K562 (cell line): ENCODE measurements at regions not wholly inside any gene's neighbourhood (a gene's known extent, or its start where the extent isn't known, plus 50 kb on each side); places are given as distances from the start of the nearest gene placed in this dataset.

ENCODE experiments used
- ATAC-seq: fragments of 200-7000 bp; cut with Tn5 transposase; 3 replicates; pipeline ENCODE4 v1.9.1; 2020; ENCODE audit warnings: moderate library complexity
- BruUV-seq: library from RNA; stranded (reverse); fragments of 400-500 nt; replicated peaks from 2 replicates; lab custom pipeline; 2021; lab: Mats Ljungman, UMichigan
- CTCF ChIA-PET: fragments of 300-600 bp; formaldehyde crosslinking; extraction: SDS; loops from one replicate; lab custom pipeline; 2021; ENCODE audit warnings: low intra/inter-chr PET ratio; lab: Yijun Ruan, JAX
- POLR2A ChIA-PET: fragments of 300-600, 350-650 bp; sonication (Branson Sonifier 250); formaldehyde crosslinking; extraction: SDS; loops from one replicate; lab custom pipeline; 2021; ENCODE audit warnings: antibody characterized with exemption, inconsistent platforms; lab: Yijun Ruan, JAX
- DNase-seq, 4 experiments: peaks; one replicate each; pipeline versions ENCODE4 v3.0.0 to v3.0.0-alpha.2; 2011 to 2018; ENCODE audit warnings: low spot score in 3 of 4, mixed read lengths in 3 of 4; ENCODE audit errors: extremely low read depth in 1 of 4
- FAIRE-seq: peaks from 2 replicates; lab custom pipeline; 2011; peaks lifted over from hg19 to GRCh38; lab: Jason Lieb, UNC
- H2AFZ ChIP-seq: 2 replicates; pipeline ENCODE4 v1.6.0; 2011; ENCODE audit warnings: low read depth, low read length, control low read depth, inconsistent platforms
- H3K27ac ChIP-seq: fragments of 200-600 bp; 3 replicates; pipeline ENCODE4 v1.8.0; 2011; ENCODE audit warnings: low read depth, mild to moderate bottlenecking, control low read depth, inconsistent platforms, low read length, moderate library complexity, mixed read lengths; ENCODE audit errors: extremely low read depth
- H3K27me3 ChIP-seq, 2 experiments: fragments of 300-600 bp in 1 of 2; 2 replicates in 1 of 2; 3 replicates in 1 of 2; pipeline versions ENCODE4 v1.6.0 to v1.8.0; 2011; ENCODE audit warnings: inconsistent platforms in 2 of 2, low read length in 2 of 2, mild to moderate bottlenecking in 1 of 2, mixed read lengths in 1 of 2, moderate library complexity in 1 of 2; ENCODE audit not compliant: control insufficient read depth in 2 of 2, insufficient read depth in 2 of 2
- H3K36me3 ChIP-seq: fragments of 300-600 bp; 3 replicates; pipeline ENCODE4 v1.8.0; 2011; ENCODE audit warnings: mild to moderate bottlenecking, low read length, inconsistent platforms; ENCODE audit not compliant: control insufficient read depth, insufficient read depth
- H3K4me1 ChIP-seq, 2 experiments: fragments of 200-600 bp in 1 of 2; replicated peaks in 1 of 2; 2 replicates in 1 of 2; 3 replicates in 1 of 2; pipeline versions ENCODE4 v1.5.1 to v1.8.0; 2011; ENCODE audit warnings: inconsistent platforms in 2 of 2, low read length in 2 of 2, mild to moderate bottlenecking in 1 of 2, mixed read lengths in 1 of 2, moderate library complexity in 1 of 2; ENCODE audit not compliant: control insufficient read depth in 2 of 2, insufficient read depth in 2 of 2
- H3K4me2 ChIP-seq: 2 replicates; pipeline ENCODE4 v1.6.1; 2011; ENCODE audit warnings: low read length, control low read depth, inconsistent platforms, mixed read lengths; ENCODE audit not compliant: insufficient read depth
- H3K4me3 ChIP-seq: fragments of 200-600 bp; sonication (generic), shearing (Covaris generic); 2 replicates; pipeline ENCODE4 v1.5.1; 2016; ENCODE audit warnings: control low read depth, inconsistent platforms
- H3K79me2 ChIP-seq: fragments of 200-600 bp; 3 replicates; pipeline ENCODE4 v1.8.0; 2011; ENCODE audit warnings: low read length, inconsistent platforms; ENCODE audit not compliant: control insufficient read depth, insufficient read depth
- H3K9ac ChIP-seq, 2 experiments: 2 replicates each; pipeline versions ENCODE4 v1.6.0 to v1.6.1; 2011; ENCODE audit warnings: low read depth in 2 of 2, low read length in 2 of 2, control low read depth in 1 of 2, inconsistent platforms in 1 of 2, mild to moderate bottlenecking in 1 of 2, mixed read lengths in 1 of 2; ENCODE audit not compliant: insufficient read depth in 1 of 2
- H3K9me1 ChIP-seq: one replicate; pipeline ENCODE4 v1.6.0; 2011; ENCODE audit warnings: inconsistent platforms, mild to moderate bottlenecking, low read length, moderate library complexity; ENCODE audit not compliant: control insufficient read depth, insufficient read depth
- H3K9me3 ChIP-seq: replicated peaks from 2 replicates; pipeline ENCODE4 v1.5.1; 2011; ENCODE audit warnings: low read depth, low read length, inconsistent platforms; ENCODE audit not compliant: control insufficient read depth, insufficient read depth
- H4K20me1 ChIP-seq: replicated peaks from 2 replicates; pipeline ENCODE4 v1.6.1; 2011; ENCODE audit warnings: low read length, inconsistent platforms, mixed read lengths; ENCODE audit not compliant: control insufficient read depth, insufficient read depth
- ESRRB ChIP-seq: fragments of 250-450 bp; sonication (Bioruptor Pico); IDR thresholded peaks from 2 replicates; pipeline ENCODE4 v1.5.0; 2020; ENCODE audit warnings: mild to moderate bottlenecking, moderate library complexity, borderline replicate concordance
- FOXA3 ChIP-seq, 2 experiments: fragments of 450-650 bp in 1 of 2; sonication (generic) in 1 of 2; formaldehyde crosslinking; IDR thresholded peaks in 1 of 2; conservative IDR thresholded peaks in 1 of 2; 2 replicates each; pipeline versions ENCODE4 v1.4.0 to v1.8.0; 2020 to 2022; ENCODE audit warnings: mild to moderate bottlenecking in 2 of 2, missing genetic modification reagents in 1 of 2
- GTF2F1 ChIP-seq: IDR thresholded peaks from 2 replicates; pipeline ENCODE4 v1.6.1; 2011; ENCODE audit warnings: low read depth, low read length, improper control_type of control experiment
- HEY1 ChIP-seq: fragments of 250-450 bp; sonication (Bioruptor Pico); IDR thresholded peaks from 2 replicates; pipeline ENCODE4 v1.5.0; 2020; ENCODE audit warnings: mild to moderate bottlenecking, moderate library complexity, borderline replicate concordance
- JUND ChIP-seq, 2 experiments: IDR thresholded peaks; 2 replicates in 1 of 2; 3 replicates in 1 of 2; pipeline ENCODE4 v1.6.1; 2011; ENCODE audit warnings: borderline replicate concordance in 2 of 2, low read depth in 2 of 2, low read length in 2 of 2, improper control_type of control experiment in 1 of 2, missing biosample characterization in 1 of 2, missing genetic modification characterization in 1 of 2, missing genetic modification reagents in 1 of 2
- NFE2 ChIP-seq: IDR thresholded peaks from 2 replicates; pipeline ENCODE4 v1.6.1; 2014; ENCODE audit warnings: antibody characterized with exemption, low read depth
- PTRF ChIP-seq: fragments of 450-650 bp; IDR thresholded peaks from 2 replicates; pipeline ENCODE4 v1.6.1; 2016; ENCODE audit warnings: mild to moderate bottlenecking, missing genetic modification characterization, missing compliant biosample characterization
- PURB ChIP-seq: sonication (generic); formaldehyde crosslinking; IDR thresholded peaks from 2 replicates; pipeline ENCODE4 v1.9.0; 2021; ENCODE audit warnings: low read depth, mild to moderate bottlenecking, missing genetic modification reagents
- SIX5 ChIP-seq, 2 experiments: IDR thresholded peaks; 2 replicates each; pipeline ENCODE4 v1.6.1; 2011; ENCODE audit warnings: low read length in 2 of 2, borderline replicate concordance in 1 of 2, low read depth in 1 of 2, mild to moderate bottlenecking in 1 of 2, moderate library complexity in 1 of 2; ENCODE audit not compliant: insufficient read depth in 1 of 2
- SPI1 ChIP-seq: IDR thresholded peaks from 2 replicates; pipeline ENCODE4 v1.6.1; 2011; ENCODE audit warnings: low read depth, low read length, control low read depth, borderline replicate concordance
- ZNF133 ChIP-seq: fragments of 250-450 bp; sonication (Bioruptor Pico); IDR thresholded peaks from 2 replicates; pipeline ENCODE4 v1.4.0; 2020; ENCODE audit warnings: mild to moderate bottlenecking
- ZNF175 ChIP-seq: fragments of 200-800 bp; sonication (Bioruptor generic); IDR thresholded peaks from 2 replicates; pipeline ENCODE4 v1.6.1; 2016; ENCODE audit warnings: low read depth, mild to moderate bottlenecking, missing genetic modification characterization, missing compliant biosample characterization
- ZNF668 ChIP-seq: fragments of 250-450 bp; sonication (Bioruptor Pico); IDR thresholded peaks from 2 replicates; pipeline ENCODE4 v1.8.0; 2022; ENCODE audit warnings: mild to moderate bottlenecking, inconsistent platforms
- ZNF695 ChIP-seq: fragments of 450-650 bp; formaldehyde crosslinking; IDR thresholded peaks from 2 replicates; pipeline ENCODE4 v1.4.0; 2020; ENCODE audit warnings: mild to moderate bottlenecking, moderate library complexity
- WGBS: fragments of 100-300 bp; shearing (Covaris generic); methylation state at CpG from one replicate; pipeline ENCODE4 v1.1.6; 2016; ENCODE audit warnings: low coverage, mixed read lengths; ENCODE audit not compliant: insufficient coverage; ENCODE audit errors: missing lambda C conversion rate; 5-methylcytosine and 5-hydroxymethylcytosine counted together
- in situ Hi-C: fragments of 300-500 bp; cut with MboI; formaldehyde crosslinking; loops from 4 replicates; pipeline ENCODE4 v1.15.0; 2018; ENCODE audit warnings: inconsistent platforms, mixed read lengths
- intact Hi-C: fragments of 100-400 bp; cut with micrococcal nuclease; formaldehyde crosslinking; loops from 2 replicates; pipeline ENCODE4 v1.14.2; 2022
- TF ChIP-seq, protein P1 (sequence below): fragments of 150-350 bp; IDR thresholded peaks from 2 replicates; pipeline ENCODE4 v1.6.1; 2014; ENCODE audit warnings: low read depth, mild to moderate bottlenecking, low read length, borderline replicate concordance
- TF ChIP-seq, protein P2 (sequence below): fragments of 450-650 bp; formaldehyde crosslinking; IDR thresholded peaks from 2 replicates; pipeline ENCODE4 v1.4.0; 2020; ENCODE audit warnings: mild to moderate bottlenecking, moderate library complexity

DNA sequence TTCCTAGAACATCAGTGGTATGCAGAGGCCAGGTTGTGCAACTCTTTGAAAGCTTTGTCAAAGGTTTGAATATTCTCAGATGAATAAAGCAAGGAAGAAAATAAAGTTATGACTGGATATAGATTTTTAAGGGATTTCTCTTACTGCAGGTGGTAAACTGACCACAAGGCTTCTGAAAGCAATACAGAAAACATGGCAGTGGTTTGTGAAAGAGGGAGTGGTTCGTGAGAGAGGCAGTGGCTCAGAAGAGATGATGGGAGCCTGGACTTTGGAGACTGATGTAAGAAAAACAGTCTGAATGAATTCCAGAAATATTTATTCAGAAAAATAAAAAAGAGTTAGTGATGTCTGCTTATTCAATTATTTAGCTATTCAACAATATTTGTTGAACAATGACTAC, 380.4 kb upstream of the CTNND2 start (continued):
- TF ChIP-seq, protein P1, sequence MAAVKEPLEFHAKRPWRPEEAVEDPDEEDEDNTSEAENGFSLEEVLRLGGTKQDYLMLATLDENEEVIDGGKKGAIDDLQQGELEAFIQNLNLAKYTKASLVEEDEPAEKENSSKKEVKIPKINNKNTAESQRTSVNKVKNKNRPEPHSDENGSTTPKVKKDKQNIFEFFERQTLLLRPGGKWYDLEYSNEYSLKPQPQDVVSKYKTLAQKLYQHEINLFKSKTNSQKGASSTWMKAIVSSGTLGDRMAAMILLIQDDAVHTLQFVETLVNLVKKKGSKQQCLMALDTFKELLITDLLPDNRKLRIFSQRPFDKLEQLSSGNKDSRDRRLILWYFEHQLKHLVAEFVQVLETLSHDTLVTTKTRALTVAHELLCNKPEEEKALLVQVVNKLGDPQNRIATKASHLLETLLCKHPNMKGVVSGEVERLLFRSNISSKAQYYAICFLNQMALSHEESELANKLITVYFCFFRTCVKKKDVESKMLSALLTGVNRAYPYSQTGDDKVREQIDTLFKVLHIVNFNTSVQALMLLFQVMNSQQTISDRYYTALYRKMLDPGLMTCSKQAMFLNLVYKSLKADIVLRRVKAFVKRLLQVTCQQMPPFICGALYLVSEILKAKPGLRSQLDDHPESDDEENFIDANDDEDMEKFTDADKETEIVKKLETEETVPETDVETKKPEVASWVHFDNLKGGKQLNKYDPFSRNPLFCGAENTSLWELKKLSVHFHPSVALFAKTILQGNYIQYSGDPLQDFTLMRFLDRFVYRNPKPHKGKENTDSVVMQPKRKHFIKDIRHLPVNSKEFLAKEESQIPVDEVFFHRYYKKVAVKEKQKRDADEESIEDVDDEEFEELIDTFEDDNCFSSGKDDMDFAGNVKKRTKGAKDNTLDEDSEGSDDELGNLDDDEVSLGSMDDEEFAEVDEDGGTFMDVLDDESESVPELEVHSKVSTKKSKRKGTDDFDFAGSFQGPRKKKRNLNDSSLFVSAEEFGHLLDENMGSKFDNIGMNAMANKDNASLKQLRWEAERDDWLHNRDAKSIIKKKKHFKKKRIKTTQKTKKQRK = no peak
- TF ChIP-seq PTRF (tag) (no peak), JUND (IDR thresholded peaks at IDR 0.05; ENCODE audit: borderline replicate concordance, low read depth, low read length) (no peak), JUND (tag; IDR thresholded peaks at IDR 0.05; ENCODE audit: borderline replicate concordance, low read depth, low read length) (no peak), SIX5 (IDR thresholded peaks at IDR 0.05; ENCODE audit: borderline replicate concordance in 1 of 2, insufficient read depth in 1 of 2, low read depth in 1 of 2, low read length in 2 of 2) (no peak)
- TF ChIP-seq, all 486 proteins: peak for 0

DNA sequence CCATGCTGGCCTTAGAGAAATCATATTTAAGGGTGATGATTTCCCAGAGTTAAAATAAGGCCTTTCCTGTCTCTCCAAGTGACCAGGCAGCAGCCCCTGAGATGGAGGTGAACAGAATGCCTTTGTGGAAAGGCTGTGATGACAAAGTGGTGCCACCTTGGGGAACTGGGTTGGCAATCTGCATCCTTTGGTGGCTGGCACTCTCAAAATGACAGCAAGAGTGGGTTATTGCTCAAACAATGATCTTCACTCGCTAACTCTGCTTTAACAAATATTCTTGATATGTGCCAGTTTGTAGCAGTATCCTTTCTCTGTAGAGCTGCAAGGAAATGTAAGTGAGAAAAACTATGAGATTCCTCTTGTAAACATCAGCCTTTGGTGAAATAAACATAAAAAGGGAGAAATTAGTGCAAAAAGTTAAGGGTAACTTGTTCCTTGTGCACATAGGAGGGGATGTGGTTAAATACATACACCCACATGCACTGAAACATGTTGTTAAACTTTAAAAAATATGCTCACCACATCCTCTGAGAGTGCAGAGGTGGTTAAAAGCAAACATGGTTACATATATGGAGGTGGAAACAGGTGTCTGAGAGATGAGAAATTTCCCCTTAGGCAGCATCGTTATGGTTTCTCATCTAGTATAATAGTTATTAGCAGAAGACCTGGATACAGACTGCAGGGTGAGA, 373.4 kb upstream of the CTNND2 start:
- FAIRE-seq (no peak), DNase-seq (no peak), ATAC-seq (no peak)
- intact Hi-C loops (no loop called here), in situ Hi-C loops (no loop called here)
- ChIA-PET CTCF (no interaction called here), POLR2A (no interaction called here)
- Histone ChIP-seq H3K79me2 (no peaks in the 10 kb centered on the region), H3K4me2 (no peak overlapping the region), H3K9me3 (no peaks in the 10 kb centered on the region; the same call in 1 of the 2 replicates), H3K4me1 (no peaks in the 10 kb centered on the region), H3K4me3 (no peak overlapping the region), H4K20me1 (no peaks in the 10 kb centered on the region), H3K9me1 (no peaks in the 10 kb centered on the region), H3K27ac (no peak overlapping the region), H3K9ac (no peak overlapping the region), H3K36me3 (no peaks in the 10 kb centered on the region), H2AFZ (no peak overlapping the region), H3K27me3 (no peaks in the 10 kb centered on the region)
- WGBS = 0% methylated on average over 2 of the region's 2 CpGs
- no TSS peak for BruUV-seq
- TF ChIP-seq SPI1 = no peak
- TF ChIP-seq ZNF668 (CRISPR knock-in tag) = no peak
- TF ChIP-seq GTF2F1 = no peak
- TF ChIP-seq PURB (CRISPR knock-in tag) = no peak
- TF ChIP-seq HEY1 (CRISPR knock-in tag) = no peak
- no peak for TF ChIP-seq PTRF (tag)
- TF ChIP-seq, protein P2, sequence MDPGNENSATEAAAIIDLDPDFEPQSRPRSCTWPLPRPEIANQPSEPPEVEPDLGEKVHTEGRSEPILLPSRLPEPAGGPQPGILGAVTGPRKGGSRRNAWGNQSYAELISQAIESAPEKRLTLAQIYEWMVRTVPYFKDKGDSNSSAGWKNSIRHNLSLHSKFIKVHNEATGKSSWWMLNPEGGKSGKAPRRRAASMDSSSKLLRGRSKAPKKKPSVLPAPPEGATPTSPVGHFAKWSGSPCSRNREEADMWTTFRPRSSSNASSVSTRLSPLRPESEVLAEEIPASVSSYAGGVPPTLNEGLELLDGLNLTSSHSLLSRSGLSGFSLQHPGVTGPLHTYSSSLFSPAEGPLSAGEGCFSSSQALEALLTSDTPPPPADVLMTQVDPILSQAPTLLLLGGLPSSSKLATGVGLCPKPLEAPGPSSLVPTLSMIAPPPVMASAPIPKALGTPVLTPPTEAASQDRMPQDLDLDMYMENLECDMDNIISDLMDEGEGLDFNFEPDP (CRISPR knock-in tag) = no peak
- TF ChIP-seq ZNF133 (CRISPR knock-in tag) = no peak
- no peak for TF ChIP-seq NFE2
- TF ChIP-seq ZNF695 (CRISPR knock-in tag) = no peak
- no peak for TF ChIP-seq FOXA3 (CRISPR knock-in tag; conservative IDR thresholded peaks at IDR 0.05 in 1 of 2, IDR thresholded peaks at IDR 0.05 in 1 of 2)
- TF ChIP-seq ZNF175 (CRISPR knock-in tag) = no peak
- no peak for TF ChIP-seq ESRRB (CRISPR knock-in tag)
